ENCODE measurements at regions not wholly inside any gene's neighbourhood (a gene's known extent, or its start where the extent isn't known, plus 50 kb on each side); places are given as distances from the start of the nearest gene placed in this dataset.

GRCh38 chr13:56378566-56378965 is 762.2 kb upstream of the PRR20A start:
- TF ChIP-seq CTCF (IDR thresholded peaks at IDR 0.05): no peak
- no peak for TF ChIP-seq POLR2A (IDR thresholded peaks at IDR 0.05)
